CD4-positive, alpha-beta T cell treated with Interleukin-6 for 4 hours (primary cell): ENCODE measurements at regions not wholly inside any gene's neighbourhood (a gene's known extent, or its start where the extent isn't known, plus 50 kb on each side); places are given as distances from the start of the nearest gene placed in this dataset.
"Not testable (repeated sequence)": the region's sequence is repeated elsewhere in the genome, so short reads cannot be mapped to it uniquely, and the experiment has no call there.

ENCODE experiments used
- DNase-seq: peaks from one replicate; pipeline ENCODE4 v3.0.0-alpha.2; 2020; ENCODE audit warnings: mixed read lengths

- no peak for DNase-seq
Measured at GRCh38 chr5:128813317-128814070, 151.8 kb upstream of the SLC27A6 start.

GRCh38 chr5:128815201-128815600 lies 150.1 kb upstream of the SLC27A6 start:
- no peak for DNase-seq

GRCh38 chr5:128825826-128826225 lies 139.5 kb upstream of the SLC27A6 start:
- DNase-seq, result no peak

DNA sequence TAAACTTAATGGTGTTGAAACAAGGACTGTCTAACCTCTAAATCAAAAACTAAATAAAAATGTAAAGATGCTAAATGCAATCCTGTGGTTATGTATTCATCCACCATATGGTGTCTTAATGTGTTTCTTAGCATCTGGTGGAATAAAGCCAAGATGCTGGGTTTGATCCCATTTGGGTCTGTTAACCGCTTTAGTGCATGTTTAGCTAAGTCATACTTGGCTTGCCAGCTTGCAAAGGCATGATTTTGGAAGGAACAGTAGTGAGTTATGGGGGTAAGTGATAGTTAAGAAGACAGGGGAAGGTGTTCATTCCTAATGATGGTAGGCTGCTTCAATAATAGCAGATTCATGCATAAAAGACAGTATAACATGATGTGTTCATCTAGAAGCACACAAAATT lies 139.0 kb upstream of the SLC27A6 start:
- no peak for DNase-seq

GRCh38 chr5:128836571-128836970 lies 128.7 kb upstream of the SLC27A6 start:
- no peak for DNase-seq

- DNase-seq, result no peak
Measured at GRCh38 chr5:128838623-128839022, 126.7 kb upstream of the SLC27A6 start.

GRCh38 chr5:128842241-128842640 lies 123.0 kb upstream of the SLC27A6 start:
- no peak for DNase-seq

DNA sequence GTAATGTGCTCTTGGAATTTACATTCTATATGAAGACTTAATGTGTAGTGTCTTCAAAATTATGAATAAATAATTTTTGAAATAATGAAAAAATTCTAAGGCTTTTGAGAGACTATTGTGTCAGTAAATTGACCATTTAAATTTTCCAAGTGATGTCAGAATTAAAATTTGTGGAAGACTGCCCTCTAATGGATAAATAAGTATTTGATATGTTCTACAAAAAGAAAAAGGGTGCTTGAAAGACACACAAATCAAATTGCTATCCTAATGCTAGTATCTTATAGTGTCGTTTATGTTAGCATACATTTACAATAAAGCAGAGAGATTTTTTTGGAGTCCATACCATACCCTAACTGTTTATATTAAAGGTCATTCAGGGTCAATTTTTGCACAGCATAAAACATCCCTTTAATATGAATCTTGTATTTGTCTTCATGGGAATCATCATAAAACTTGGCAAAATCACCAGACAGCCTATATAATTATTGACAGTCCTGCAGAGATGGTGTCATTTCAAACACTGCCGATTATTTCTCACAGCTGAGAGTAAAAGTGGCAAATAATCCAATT lies 120.8 kb upstream of the SLC27A6 start:
- no peak for DNase-seq

DNA sequence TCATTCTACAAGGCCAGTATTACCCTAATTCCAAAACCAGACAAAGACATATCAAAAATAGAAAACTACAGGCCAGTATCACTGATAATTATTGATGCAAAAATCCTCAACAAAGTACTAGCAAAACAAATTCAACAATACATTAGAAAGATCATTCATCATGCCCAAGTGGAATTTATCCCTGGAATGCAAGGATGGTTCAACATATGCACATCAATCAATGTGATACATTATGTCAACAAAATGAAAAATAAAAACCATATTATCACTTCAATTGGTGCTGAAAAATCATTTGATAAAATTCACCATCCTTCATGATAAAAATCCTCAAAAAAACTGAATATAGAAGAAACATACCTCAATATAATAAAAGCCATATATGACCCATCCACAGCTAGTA lies 115.2 kb upstream of the SLC27A6 start:
- no peak for DNase-seq

GRCh38 chr5:128854931-128855330 lies 110.4 kb upstream of the SLC27A6 start:
- no peak for DNase-seq

- no peak for DNase-seq
Measured at GRCh38 chr5:128857076-128857677, 108.1 kb upstream of the SLC27A6 start.

DNA sequence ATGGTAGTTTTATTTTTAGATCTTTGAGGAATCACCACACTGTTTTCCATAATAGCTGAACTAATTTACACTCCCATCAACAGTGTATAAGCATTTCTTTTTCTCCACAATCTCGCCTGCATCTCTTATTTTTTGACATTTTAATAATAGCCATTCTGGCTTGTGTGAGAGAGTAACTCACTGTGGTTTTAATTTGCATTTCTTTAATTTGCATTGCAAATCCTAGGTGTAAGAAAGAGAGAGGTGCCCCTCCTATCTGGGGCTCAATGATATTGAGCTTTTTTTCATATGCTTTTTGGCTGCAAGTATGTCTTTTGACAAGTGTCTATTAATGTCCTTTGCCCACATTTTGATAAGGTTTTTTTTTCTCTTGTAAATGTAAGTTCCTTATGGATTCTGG lies 106.3 kb upstream of the SLC27A6 start:
- no peak for DNase-seq

GRCh38 chr5:128861155-128861554 lies 104.1 kb upstream of the SLC27A6 start:
- not testable (repeated sequence) for DNase-seq

GRCh38 chr5:128869970-128870369 lies 95.3 kb upstream of the SLC27A6 start:
- DNase-seq, result no peak

DNA sequence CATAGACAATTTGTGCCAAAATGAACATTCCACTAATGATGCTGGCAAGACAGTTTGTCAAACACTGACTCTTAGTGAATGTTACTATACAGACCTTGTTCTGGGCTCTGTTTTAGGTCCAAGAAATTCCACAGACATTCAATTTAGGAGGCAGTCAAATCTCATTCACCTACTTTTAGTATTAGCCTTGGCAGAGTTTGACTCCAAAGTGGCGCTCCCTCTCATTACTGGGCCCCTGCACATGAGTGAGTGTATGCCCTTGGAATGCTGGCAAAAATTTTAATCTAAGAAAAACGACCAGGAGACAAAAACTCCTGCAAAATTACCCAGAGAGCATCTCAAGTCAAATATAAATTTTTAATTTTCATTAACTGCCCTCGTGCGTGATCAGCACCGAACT lies 94.9 kb upstream of the SLC27A6 start:
- DNase-seq, result no peak

- no peak for DNase-seq
Measured at GRCh38 chr5:128870923-128871322, 94.4 kb upstream of the SLC27A6 start.

GRCh38 chr5:128876569-128877382 lies 88.5 kb upstream of the SLC27A6 start:
- no peak for DNase-seq

DNA sequence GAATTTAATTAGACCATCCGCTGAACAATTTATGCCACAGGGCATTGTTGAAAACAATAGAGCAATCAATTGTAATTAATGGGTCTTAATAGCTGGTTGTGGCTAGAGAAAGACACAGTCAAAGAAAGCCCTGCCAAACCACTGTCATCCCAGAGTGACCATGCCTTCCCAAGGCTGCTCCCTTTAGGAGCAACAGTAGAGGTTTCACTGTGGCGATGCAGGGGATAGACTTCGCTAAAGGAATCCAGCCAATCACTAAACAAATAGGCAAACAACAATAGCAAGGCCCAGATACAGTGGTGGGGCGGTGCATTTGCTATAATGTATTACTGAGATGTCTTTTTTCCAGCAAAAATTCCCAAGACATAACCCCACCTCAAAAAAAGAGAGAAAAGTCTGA lies 87.8 kb upstream of the SLC27A6 start:
- DNase-seq, result no peak

- DNase-seq, result no peak
Measured at GRCh38 chr5:128881502-128882018, 83.7 kb upstream of the SLC27A6 start.

GRCh38 chr5:128885649-128886255 lies 79.5 kb upstream of the SLC27A6 start:
- DNase-seq, result no peak

GRCh38 chr5:128895122-128895521 lies 70.2 kb upstream of the SLC27A6 start:
- no peak for DNase-seq

- DNase-seq, result no peak
Measured at GRCh38 chr5:128896675-128897074, 68.6 kb upstream of the SLC27A6 start.

DNA sequence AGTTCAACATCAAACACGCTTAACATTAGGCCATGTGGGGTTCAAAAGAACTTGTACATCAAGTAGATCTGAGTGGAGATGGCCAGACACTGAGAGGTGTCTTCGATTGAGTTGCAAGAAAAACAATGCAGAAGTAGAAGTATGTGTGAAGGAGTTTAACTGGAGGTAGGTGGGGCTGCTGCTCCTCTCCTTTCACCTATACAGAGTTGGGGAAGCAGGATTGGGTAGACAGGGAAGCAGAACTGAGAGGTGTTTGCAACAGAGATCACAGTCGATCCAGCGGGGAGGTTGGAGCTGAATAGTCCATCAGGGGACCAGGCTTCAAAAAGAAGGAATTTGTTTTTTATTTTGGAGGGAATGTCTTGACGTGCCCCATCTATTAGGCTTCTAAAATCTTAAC lies 61.7 kb upstream of the SLC27A6 start:
- no peak for DNase-seq
